ENCODE measurements at regions not wholly inside any gene's neighbourhood (a gene's known extent, or its start where the extent isn't known, plus 50 kb on each side); places are given as distances from the start of the nearest gene placed in this dataset.

GRCh38 chr14:99093532-99094517 lies 178.2 kb downstream of the BCL11B start:
- no peaks in the 10 kb centered on the region for H3K36me3 Mint-ChIP-seq (ENCODE audit: low read depth, unreplicated experiment)
- no peak overlapping the region for H3K4me3 Mint-ChIP-seq (ENCODE audit: unreplicated experiment)
- DNase-seq (ENCODE audit: low spot score): no peak
- no peak overlapping the region for H3K27ac Mint-ChIP-seq (ENCODE audit: unreplicated experiment)
- H3K9me3 Mint-ChIP-seq (ENCODE audit: unreplicated experiment): no peaks in the 10 kb centered on the region
- no peak for TF ChIP-seq CTCF (IDR thresholded peaks at IDR 0.05; ENCODE audit: unreplicated experiment)
- H3K27me3 Mint-ChIP-seq (ENCODE audit: unreplicated experiment): peaks cover 4% of the 10 kb centered on the region
- H3K4me1 Mint-ChIP-seq (ENCODE audit: unreplicated experiment): no peaks in the 10 kb centered on the region

- H3K27ac Mint-ChIP-seq (ENCODE audit: unreplicated experiment): no peak overlapping the region
- H3K27me3 Mint-ChIP-seq (ENCODE audit: unreplicated experiment): peaks cover 5% of the 10 kb centered on the region
- H3K4me3 Mint-ChIP-seq (ENCODE audit: unreplicated experiment): no peak overlapping the region
These were observed 177.1 kb downstream of the BCL11B start for GRCh38 chr14:99094901-99095300.

GRCh38 chr14:99095369-99095768 lies 176.6 kb downstream of the BCL11B start:
- H3K4me1 Mint-ChIP-seq (ENCODE audit: unreplicated experiment): no peaks in the 10 kb centered on the region
- no peak overlapping the region for H3K27ac Mint-ChIP-seq (ENCODE audit: unreplicated experiment)
- H3K4me3 Mint-ChIP-seq (ENCODE audit: unreplicated experiment): no peak overlapping the region
- no peaks in the 10 kb centered on the region for H3K36me3 Mint-ChIP-seq (ENCODE audit: low read depth, unreplicated experiment)
- DNase-seq (ENCODE audit: low spot score): no peak
- no peak for TF ChIP-seq CTCF (IDR thresholded peaks at IDR 0.05; ENCODE audit: unreplicated experiment)
- H3K27me3 Mint-ChIP-seq (ENCODE audit: unreplicated experiment): peaks cover 5% of the 10 kb centered on the region
- no peaks in the 10 kb centered on the region for H3K9me3 Mint-ChIP-seq (ENCODE audit: unreplicated experiment)

More at GRCh38 chr14:99094901-99095300, 177.1 kb downstream of the BCL11B start:
- H3K36me3 Mint-ChIP-seq (ENCODE audit: low read depth, unreplicated experiment): no peaks in the 10 kb centered on the region
- no peaks in the 10 kb centered on the region for H3K9me3 Mint-ChIP-seq (ENCODE audit: unreplicated experiment)
- no peak for TF ChIP-seq CTCF (IDR thresholded peaks at IDR 0.05; ENCODE audit: unreplicated experiment)
- no peak for DNase-seq (ENCODE audit: low spot score)
- H3K4me1 Mint-ChIP-seq (ENCODE audit: unreplicated experiment): no peaks in the 10 kb centered on the region

- no peak for TF ChIP-seq CTCF (IDR thresholded peaks at IDR 0.05; ENCODE audit: unreplicated experiment)
- H3K27me3 Mint-ChIP-seq (ENCODE audit: unreplicated experiment): peaks cover 6% of the 10 kb centered on the region
- H3K27ac Mint-ChIP-seq (ENCODE audit: unreplicated experiment): no peak overlapping the region
- H3K4me1 Mint-ChIP-seq (ENCODE audit: unreplicated experiment): no peaks in the 10 kb centered on the region
- H3K36me3 Mint-ChIP-seq (ENCODE audit: low read depth, unreplicated experiment): no peaks in the 10 kb centered on the region
- H3K4me3 Mint-ChIP-seq (ENCODE audit: unreplicated experiment): no peak overlapping the region
- H3K9me3 Mint-ChIP-seq (ENCODE audit: unreplicated experiment): no peaks in the 10 kb centered on the region
- no peak for DNase-seq (ENCODE audit: low spot score)
These were observed 173.8 kb downstream of the BCL11B start for GRCh38 chr14:99098199-99098598.
